ENCODE measurements at regions not wholly inside any gene's neighbourhood (a gene's known extent, or its start where the extent isn't known, plus 50 kb on each side); places are given as distances from the start of the nearest gene placed in this dataset.

DNA sequence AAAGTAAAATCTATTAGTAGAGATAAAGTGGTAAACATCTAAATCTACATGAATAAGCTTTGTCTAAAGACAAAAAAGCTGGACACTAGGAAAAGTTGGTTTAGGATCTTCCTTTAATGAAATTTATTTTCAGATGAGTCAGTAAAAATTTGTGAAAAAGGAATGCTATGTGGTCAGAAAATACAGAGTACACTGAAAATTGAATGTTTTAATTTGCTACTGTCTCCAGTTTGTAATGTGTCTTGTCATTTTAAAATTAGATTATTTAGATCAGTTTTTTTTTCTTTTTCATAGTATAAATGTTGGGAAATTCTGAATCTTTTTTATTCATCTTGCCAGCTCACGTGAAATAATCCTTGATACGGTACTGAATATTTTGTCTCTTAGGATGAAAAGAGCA, 56.9 kb downstream of the SLITRK6 start:
- TF ChIP-seq, protein P1, sequence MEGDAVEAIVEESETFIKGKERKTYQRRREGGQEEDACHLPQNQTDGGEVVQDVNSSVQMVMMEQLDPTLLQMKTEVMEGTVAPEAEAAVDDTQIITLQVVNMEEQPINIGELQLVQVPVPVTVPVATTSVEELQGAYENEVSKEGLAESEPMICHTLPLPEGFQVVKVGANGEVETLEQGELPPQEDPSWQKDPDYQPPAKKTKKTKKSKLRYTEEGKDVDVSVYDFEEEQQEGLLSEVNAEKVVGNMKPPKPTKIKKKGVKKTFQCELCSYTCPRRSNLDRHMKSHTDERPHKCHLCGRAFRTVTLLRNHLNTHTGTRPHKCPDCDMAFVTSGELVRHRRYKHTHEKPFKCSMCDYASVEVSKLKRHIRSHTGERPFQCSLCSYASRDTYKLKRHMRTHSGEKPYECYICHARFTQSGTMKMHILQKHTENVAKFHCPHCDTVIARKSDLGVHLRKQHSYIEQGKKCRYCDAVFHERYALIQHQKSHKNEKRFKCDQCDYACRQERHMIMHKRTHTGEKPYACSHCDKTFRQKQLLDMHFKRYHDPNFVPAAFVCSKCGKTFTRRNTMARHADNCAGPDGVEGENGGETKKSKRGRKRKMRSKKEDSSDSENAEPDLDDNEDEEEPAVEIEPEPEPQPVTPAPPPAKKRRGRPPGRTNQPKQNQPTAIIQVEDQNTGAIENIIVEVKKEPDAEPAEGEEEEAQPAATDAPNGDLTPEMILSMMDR (IDR thresholded peaks at IDR 0.05) = no peak

- TF ChIP-seq, protein P1 (IDR thresholded peaks at IDR 0.05) = no peak
These were observed 58.2 kb downstream of the SLITRK6 start for GRCh38 chr13:85741017-85741416.

- TF ChIP-seq, protein P1 (IDR thresholded peaks at IDR 0.05) = no peak
These were observed 60.4 kb downstream of the SLITRK6 start for GRCh38 chr13:85738696-85739320.

GRCh38 chr13:85737952-85738351, 61.3 kb downstream of the SLITRK6 start:
- TF ChIP-seq, protein P1 (IDR thresholded peaks at IDR 0.05) = no peak

GRCh38 chr13:85729296-85729695, 69.9 kb downstream of the SLITRK6 start:
- TF ChIP-seq, protein P1 (IDR thresholded peaks at IDR 0.05) = no peak

GRCh38 chr13:85728811-85729210, 70.4 kb downstream of the SLITRK6 start:
- TF ChIP-seq, protein P1 (IDR thresholded peaks at IDR 0.05) = no peak

- TF ChIP-seq, protein P1 (IDR thresholded peaks at IDR 0.05) = no peak
These were observed 73.8 kb downstream of the SLITRK6 start for GRCh38 chr13:85725433-85725832.

Measured in LNCAP (cell line).